Upper lobe of left lung (tissue), 4 donors: ENCODE measurements at regions not wholly inside any gene's neighbourhood (a gene's known extent, or its start where the extent isn't known, plus 50 kb on each side); places are given as distances from the start of the nearest gene placed in this dataset.

Experiments used
- CTCF ChIP-seq, 6 experiments: fragments of 450-650 bp in 4 of 6; fragments of 200-600 bp in 2 of 6; sonication (generic) in 2 of 6; IDR thresholded peaks; one replicate each; pipeline ENCODE4 v1.5.1; 2016 to 2019; ENCODE audit warnings: antibody characterized with exemption in 6 of 6
- EP300 ChIP-seq, 4 donors: sonication (generic); formaldehyde crosslinking; IDR thresholded peaks; one replicate each; pipeline ENCODE4 v1.5.1; 2017; ENCODE audit warnings: antibody characterized with exemption in 4 of 4, control low read depth in 2 of 4

- TF ChIP-seq EP300 (IDR thresholded peaks at IDR 0.05) (no peak), CTCF (IDR thresholded peaks at IDR 0.05) (no peak)
Observed at GRCh38 chr7:34282271-34282670, 375.7 kb upstream of the NPSR1 start.
